Endodermal cell (in vitro differentiated cells): ENCODE measurements at regions not wholly inside any gene's neighbourhood (a gene's known extent, or its start where the extent isn't known, plus 50 kb on each side); places are given as distances from the start of the nearest gene placed in this dataset.

ENCODE experiments used
- DNase-seq: peaks from one replicate; pipeline ENCODE4 v3.0.0-alpha.2; 2017
- H3K27ac ChIP-seq: 2 replicates; pipeline ENCODE4 v1.5.1; 2013; ENCODE audit warnings: mild to moderate bottlenecking, low read depth, low read length, moderate library complexity
- H3K27me3 ChIP-seq: 2 replicates; pipeline ENCODE4 v1.6.1; 2013; ENCODE audit warnings: mild to moderate bottlenecking, low read length, moderate library complexity; ENCODE audit not compliant: insufficient read depth, control insufficient read depth, poor library complexity, severe bottlenecking
- H3K36me3 ChIP-seq: 2 replicates; pipeline ENCODE4 v1.7.0; 2013; ENCODE audit warnings: mild to moderate bottlenecking, low read length, moderate library complexity; ENCODE audit not compliant: control insufficient read depth, insufficient read depth
- H3K4me1 ChIP-seq: one replicate; pipeline ENCODE4 v1.7.0; 2013; ENCODE audit warnings: low read length; ENCODE audit not compliant: control insufficient read depth, insufficient read depth
- H3K4me3 ChIP-seq: 2 replicates; pipeline ENCODE4 v1.5.1; 2013; ENCODE audit warnings: mild to moderate bottlenecking, low read length, moderate library complexity
- H3K9ac ChIP-seq: 2 replicates; pipeline ENCODE4 v1.6.1; 2013; ENCODE audit warnings: mild to moderate bottlenecking, low read length, moderate library complexity; ENCODE audit not compliant: poor library complexity, severe bottlenecking; ENCODE audit errors: extremely low read depth
- H3K9me3 ChIP-seq: 2 replicates; pipeline ENCODE4 v1.6.1; 2013; ENCODE audit warnings: mild to moderate bottlenecking, low read length, moderate library complexity; ENCODE audit not compliant: control insufficient read depth
- H3K27ac Mint-ChIP-seq: 2 replicates; pipeline ENCODE4 v1.8.0; 2020; ENCODE audit warnings: mixed read lengths
- H3K27me3 Mint-ChIP-seq: 2 replicates; pipeline ENCODE4 v1.8.0; 2021; ENCODE audit warnings: mild to moderate bottlenecking, mixed read lengths; ENCODE audit not compliant: insufficient read depth
- H3K36me3 Mint-ChIP-seq: 2 replicates; pipeline ENCODE4 v1.8.0; 2020; ENCODE audit warnings: low read depth, mixed read lengths
- H3K4me1 Mint-ChIP-seq: 2 replicates; pipeline ENCODE4 v1.8.0; 2020; ENCODE audit warnings: mixed read lengths
- H3K4me3 Mint-ChIP-seq: 2 replicates; pipeline ENCODE4 v1.8.0; 2020; ENCODE audit warnings: mild to moderate bottlenecking, moderate library complexity, mixed read lengths
- H3K9me3 Mint-ChIP-seq: 2 replicates; pipeline ENCODE4 v1.8.0; 2020; ENCODE audit warnings: mild to moderate bottlenecking, mixed read lengths
- CTCF ChIP-seq: fragments of 200-600 bp; sonication (generic); conservative IDR thresholded peaks from 2 replicates; pipeline ENCODE4 v1.5.0; 2021; ENCODE audit warnings: antibody characterized with exemption, mild to moderate bottlenecking
- WGBS, 2 experiments: methylation state at CpG; one replicate each; pipeline versions ENCODE4 v1.1.5 to v1.1.7; 2013; ENCODE audit warnings: missing lambda C conversion rate in 2 of 2, mixed read lengths in 1 of 2; ENCODE audit not compliant: insufficient coverage in 1 of 2, insufficient read length in 1 of 2; 5-methylcytosine and 5-hydroxymethylcytosine counted together

- Mint-ChIP-seq H3K4me3 (no peak overlapping the region), H3K9me3 (no peaks in the 10 kb centered on the region), H3K4me1 (no peaks in the 10 kb centered on the region), H3K27ac (peak overlapping the region; percentile 19), H3K36me3 (no peaks in the 10 kb centered on the region), H3K27me3 (no peaks in the 10 kb centered on the region)
- WGBS, 2 experiments: 88% methylated on average over 3 of the region's 3 CpGs; no CpG with 5 or more reads in 1 of the 2 experiments
- no peak for DNase-seq
- Histone ChIP-seq H3K27me3 (no peaks in the 10 kb centered on the region), H3K9me3 (no peaks in the 10 kb centered on the region), H3K9ac (no peak overlapping the region), H3K36me3 (no peaks in the 10 kb centered on the region), H3K4me1 (no peaks in the 10 kb centered on the region), H3K27ac (no peak overlapping the region), H3K4me3 (no peak overlapping the region)
- TF ChIP-seq CTCF: no peak
Observed at GRCh38 chr5:120293796-120294195, 170.3 kb upstream of the PRR16 start.

- H3K36me3 Mint-ChIP-seq: no peaks in the 10 kb centered on the region
- no peak for TF ChIP-seq CTCF
- H3K27me3 ChIP-seq: no peaks in the 10 kb centered on the region
- no peaks in the 10 kb centered on the region for H3K9me3 Mint-ChIP-seq
- H3K4me3 Mint-ChIP-seq: no peak overlapping the region
- no peak overlapping the region for H3K9ac ChIP-seq
- no peaks in the 10 kb centered on the region for H3K36me3 ChIP-seq
- H3K4me1 Mint-ChIP-seq: no peaks in the 10 kb centered on the region
- no peak for DNase-seq
- H3K27ac ChIP-seq: no peak overlapping the region
- WGBS, 2 experiments: 86 to 95% methylated on average over 1 of the region's 1 CpG
- H3K4me1 ChIP-seq: no peaks in the 10 kb centered on the region
- no peak overlapping the region for H3K4me3 ChIP-seq
- no peaks in the 10 kb centered on the region for H3K27me3 Mint-ChIP-seq
- H3K27ac Mint-ChIP-seq: no peak overlapping the region
- H3K9me3 ChIP-seq: no peaks in the 10 kb centered on the region
Observed at GRCh38 chr5:120297616-120298015, 166.5 kb upstream of the PRR16 start.

GRCh38 chr5:120298981-120299380 is 165.1 kb upstream of the PRR16 start:
- Mint-ChIP-seq H3K4me3 (no peak overlapping the region), H3K36me3 (no peaks in the 10 kb centered on the region), H3K9me3 (no peaks in the 10 kb centered on the region), H3K27ac (no peak overlapping the region), H3K27me3 (no peaks in the 10 kb centered on the region), H3K4me1 (no peaks in the 10 kb centered on the region)
- no peak overlapping the region for H3K27ac ChIP-seq
- TF ChIP-seq CTCF: no peak
- no peak overlapping the region for H3K9ac ChIP-seq
- H3K36me3 ChIP-seq: no peaks in the 10 kb centered on the region
- 85% methylated on average over 1 of the region's 1 CpG; no CpG with 5 or more reads in 1 of the 2 experiments for WGBS, 2 experiments
- H3K4me3 ChIP-seq: no peak overlapping the region
- H3K27me3 ChIP-seq: no peaks in the 10 kb centered on the region
- no peak for DNase-seq
- no peaks in the 10 kb centered on the region for H3K9me3 ChIP-seq
- H3K4me1 ChIP-seq: no peaks in the 10 kb centered on the region
